K562 (cell line): ENCODE measurements at regions not wholly inside any gene's neighbourhood (a gene's known extent, or its start where the extent isn't known, plus 50 kb on each side); places are given as distances from the start of the nearest gene placed in this dataset.

Experiments used
- ATAC-seq: fragments of 200-7000 bp; cut with Tn5 transposase; 3 replicates; pipeline ENCODE4 v1.9.1; 2020; ENCODE audit warnings: moderate library complexity
- BruUV-seq: library from RNA; stranded (reverse); fragments of 400-500 nt; replicated peaks from 2 replicates; lab custom pipeline; 2021; lab: Mats Ljungman, UMichigan
- CTCF ChIA-PET: fragments of 300-600 bp; formaldehyde crosslinking; extraction: SDS; loops from one replicate; lab custom pipeline; 2021; ENCODE audit warnings: low intra/inter-chr PET ratio; lab: Yijun Ruan, JAX
- POLR2A ChIA-PET: fragments of 300-600, 350-650 bp; sonication (Branson Sonifier 250); formaldehyde crosslinking; extraction: SDS; loops from one replicate; lab custom pipeline; 2021; ENCODE audit warnings: antibody characterized with exemption, inconsistent platforms; lab: Yijun Ruan, JAX
- DNase-seq, 4 experiments: peaks; one replicate each; pipeline versions ENCODE4 v3.0.0 to v3.0.0-alpha.2; 2011 to 2018; ENCODE audit warnings: low spot score in 3 of 4, mixed read lengths in 3 of 4; ENCODE audit errors: extremely low read depth in 1 of 4
- FAIRE-seq: peaks from 2 replicates; lab custom pipeline; 2011; peaks lifted over from hg19 to GRCh38; lab: Jason Lieb, UNC
- H2AFZ ChIP-seq: 2 replicates; pipeline ENCODE4 v1.6.0; 2011; ENCODE audit warnings: low read depth, low read length, control low read depth, inconsistent platforms
- H3K27ac ChIP-seq: fragments of 200-600 bp; 3 replicates; pipeline ENCODE4 v1.8.0; 2011; ENCODE audit warnings: low read depth, mild to moderate bottlenecking, control low read depth, inconsistent platforms, low read length, moderate library complexity, mixed read lengths; ENCODE audit errors: extremely low read depth
- H3K27me3 ChIP-seq, 2 experiments: fragments of 300-600 bp in 1 of 2; 2 replicates in 1 of 2; 3 replicates in 1 of 2; pipeline versions ENCODE4 v1.6.0 to v1.8.0; 2011; ENCODE audit warnings: inconsistent platforms in 2 of 2, low read length in 2 of 2, mild to moderate bottlenecking in 1 of 2, mixed read lengths in 1 of 2, moderate library complexity in 1 of 2; ENCODE audit not compliant: control insufficient read depth in 2 of 2, insufficient read depth in 2 of 2
- H3K36me3 ChIP-seq: fragments of 300-600 bp; 3 replicates; pipeline ENCODE4 v1.8.0; 2011; ENCODE audit warnings: mild to moderate bottlenecking, low read length, inconsistent platforms; ENCODE audit not compliant: control insufficient read depth, insufficient read depth
- H3K4me1 ChIP-seq, 2 experiments: fragments of 200-600 bp in 1 of 2; replicated peaks in 1 of 2; 2 replicates in 1 of 2; 3 replicates in 1 of 2; pipeline versions ENCODE4 v1.5.1 to v1.8.0; 2011; ENCODE audit warnings: inconsistent platforms in 2 of 2, low read length in 2 of 2, mild to moderate bottlenecking in 1 of 2, mixed read lengths in 1 of 2, moderate library complexity in 1 of 2; ENCODE audit not compliant: control insufficient read depth in 2 of 2, insufficient read depth in 2 of 2
- H3K4me2 ChIP-seq: 2 replicates; pipeline ENCODE4 v1.6.1; 2011; ENCODE audit warnings: low read length, control low read depth, inconsistent platforms, mixed read lengths; ENCODE audit not compliant: insufficient read depth
- H3K4me3 ChIP-seq: fragments of 200-600 bp; sonication (generic), shearing (Covaris generic); 2 replicates; pipeline ENCODE4 v1.5.1; 2016; ENCODE audit warnings: control low read depth, inconsistent platforms
- H3K79me2 ChIP-seq: fragments of 200-600 bp; 3 replicates; pipeline ENCODE4 v1.8.0; 2011; ENCODE audit warnings: low read length, inconsistent platforms; ENCODE audit not compliant: control insufficient read depth, insufficient read depth
- H3K9ac ChIP-seq, 2 experiments: 2 replicates each; pipeline versions ENCODE4 v1.6.0 to v1.6.1; 2011; ENCODE audit warnings: low read depth in 2 of 2, low read length in 2 of 2, control low read depth in 1 of 2, inconsistent platforms in 1 of 2, mild to moderate bottlenecking in 1 of 2, mixed read lengths in 1 of 2; ENCODE audit not compliant: insufficient read depth in 1 of 2
- H3K9me1 ChIP-seq: one replicate; pipeline ENCODE4 v1.6.0; 2011; ENCODE audit warnings: inconsistent platforms, mild to moderate bottlenecking, low read length, moderate library complexity; ENCODE audit not compliant: control insufficient read depth, insufficient read depth
- H3K9me3 ChIP-seq: replicated peaks from 2 replicates; pipeline ENCODE4 v1.5.1; 2011; ENCODE audit warnings: low read depth, low read length, inconsistent platforms; ENCODE audit not compliant: control insufficient read depth, insufficient read depth
- H4K20me1 ChIP-seq: replicated peaks from 2 replicates; pipeline ENCODE4 v1.6.1; 2011; ENCODE audit warnings: low read length, inconsistent platforms, mixed read lengths; ENCODE audit not compliant: control insufficient read depth, insufficient read depth
- BACH1 ChIP-seq: fragments of 200-800 bp; sonication (Bioruptor generic); IDR thresholded peaks from 2 replicates; pipeline ENCODE4 v1.6.1; 2016; ENCODE audit warnings: missing genetic modification characterization, missing compliant biosample characterization
- CAMTA2 ChIP-seq: fragments of 250-450 bp; sonication (Bioruptor Pico); conservative IDR thresholded peaks from 2 replicates; pipeline ENCODE4 v1.5.1; 2022
- MCM5 ChIP-seq: fragments of 450-650 bp; IDR thresholded peaks from 2 replicates; pipeline ENCODE4 v1.6.1; 2016; ENCODE audit warnings: low read depth
- SMAD2 ChIP-seq: fragments of 150-350 bp; IDR thresholded peaks from 2 replicates; pipeline ENCODE4 v1.6.1; 2014; ENCODE audit warnings: low read depth, mild to moderate bottlenecking, low read length
- ZFP30 ChIP-seq: fragments of 250-450 bp; sonication (Bioruptor Pico); IDR thresholded peaks from 2 replicates; pipeline ENCODE4 v1.8.0; 2022; ENCODE audit warnings: moderate library complexity, mild to moderate bottlenecking, inconsistent platforms, borderline replicate concordance
- ZNF263 ChIP-seq: sonication (generic); formaldehyde crosslinking; IDR thresholded peaks from 2 replicates; pipeline ENCODE4 v1.8.0; 2022; ENCODE audit warnings: mild to moderate bottlenecking, missing genetic modification reagents, borderline replicate concordance
- WGBS: fragments of 100-300 bp; shearing (Covaris generic); methylation state at CpG from one replicate; pipeline ENCODE4 v1.1.6; 2016; ENCODE audit warnings: low coverage, mixed read lengths; ENCODE audit not compliant: insufficient coverage; ENCODE audit errors: missing lambda C conversion rate; 5-methylcytosine and 5-hydroxymethylcytosine counted together
- in situ Hi-C: fragments of 300-500 bp; cut with MboI; formaldehyde crosslinking; loops from 4 replicates; pipeline ENCODE4 v1.15.0; 2018; ENCODE audit warnings: inconsistent platforms, mixed read lengths
- intact Hi-C: fragments of 100-400 bp; cut with micrococcal nuclease; formaldehyde crosslinking; loops from 2 replicates; pipeline ENCODE4 v1.14.2; 2022
- TF ChIP-seq, protein P1 (sequence below): sonication (generic); formaldehyde crosslinking; IDR thresholded peaks from 2 replicates; pipeline ENCODE4 v1.8.0; 2022; ENCODE audit warnings: missing genetic modification reagents, mild to moderate bottlenecking, moderate library complexity, borderline replicate concordance
- TF ChIP-seq, protein P2 (sequence below): sonication (generic); formaldehyde crosslinking; IDR thresholded peaks from 2 replicates; pipeline ENCODE4 v1.8.1; 2023; ENCODE audit warnings: mild to moderate bottlenecking, missing genetic modification reagents
- TF ChIP-seq, protein P3 (sequence below): fragments of 250-450 bp; sonication (Bioruptor Pico); IDR thresholded peaks from 2 replicates; pipeline ENCODE4 v1.9.0; 2021; ENCODE audit warnings: mild to moderate bottlenecking, inconsistent platforms

GRCh38 chr15:69677403-69677802 lies 224.8 kb downstream of the RPLP1 start:
- no peak overlapping the region for H3K27ac ChIP-seq
- no peaks in the 10 kb centered on the region for H3K9me1 ChIP-seq
- ChIA-PET CTCF (no interaction called here), POLR2A (interaction anchor here (0.5 to 0.7 kb wide), 2 partner anchors 14 to 254 kb away, joined by 3 read pairs; no protein-coding TSS in a partner anchor)
- no peaks in the 10 kb centered on the region for H3K79me2 ChIP-seq
- no peaks in the 10 kb centered on the region; a peak in 2 of 5 replicates for H3K27me3 ChIP-seq
- ATAC-seq (no peak), DNase-seq (no peak), FAIRE-seq (no peak)
- no TSS peak for BruUV-seq
- peaks cover 6% of the 10 kb centered on the region; the same call in 1 of the 2 replicates for H4K20me1 ChIP-seq
- no peak overlapping the region for H3K4me2 ChIP-seq
- 7% methylated on average over 4 of the region's 4 CpGs for WGBS
- no peaks in the 10 kb centered on the region for H3K36me3 ChIP-seq
- no peak overlapping the region for H3K9ac ChIP-seq
- TF ChIP-seq MCM5 = no peak
- TF ChIP-seq CAMTA2 = no peak
- TF ChIP-seq, all 486 proteins: peak for 0
- Histone ChIP-seq H3K4me1 (no peaks in the 10 kb centered on the region), H2AFZ (no peak overlapping the region), H3K4me3 (no peak overlapping the region), H3K9me3 (no peaks in the 10 kb centered on the region; the same call in 1 of the 2 replicates)
- intact Hi-C loops (no loop called here), in situ Hi-C loops (no loop called here)

DNA sequence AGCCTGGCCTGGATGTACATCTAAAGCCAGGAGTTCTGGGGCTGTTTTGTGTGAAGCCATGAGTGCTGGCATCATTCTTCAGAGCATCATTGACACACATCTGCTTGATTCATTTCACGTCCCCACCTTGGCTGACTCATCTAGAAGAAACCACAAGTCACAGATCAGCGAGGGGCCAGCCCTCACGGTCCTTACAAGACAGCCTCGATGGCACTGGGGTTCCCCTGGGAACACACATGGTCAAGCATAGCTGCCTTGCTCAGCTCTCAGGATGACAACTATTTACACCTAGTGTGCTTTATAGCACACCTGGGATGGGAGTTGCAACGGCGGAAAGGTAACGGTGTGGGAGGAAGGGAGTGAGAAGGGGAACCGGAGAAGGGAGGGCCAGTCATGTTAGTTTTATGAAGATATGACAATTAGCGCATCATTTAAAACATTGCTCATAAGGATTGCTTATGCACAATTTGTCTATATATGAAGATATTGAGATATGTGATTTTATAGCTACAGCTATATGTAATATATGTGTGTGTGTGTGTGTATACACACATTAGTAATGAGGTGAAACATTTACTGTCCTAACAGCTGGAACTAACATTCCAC lies 227.1 kb downstream of the RPLP1 start:
- H3K36me3 ChIP-seq = no peaks in the 10 kb centered on the region
- ATAC-seq (no peak), DNase-seq (no peak), FAIRE-seq (no peak)
- H3K27ac ChIP-seq = no peak overlapping the region
- H3K9me3 ChIP-seq = no peaks in the 10 kb centered on the region; the same call in 1 of the 2 replicates
- H3K4me3 ChIP-seq = no peak overlapping the region
- no TSS peak for BruUV-seq
- intact Hi-C loops (no loop called here), in situ Hi-C loops (no loop called here)
- H3K79me2 ChIP-seq = no peaks in the 10 kb centered on the region
- CTCF ChIA-PET = no interaction called here
- H4K20me1 ChIP-seq = peaks cover 6% of the 10 kb centered on the region; the same call in 1 of the 2 replicates
- no peak overlapping the region for H3K9ac ChIP-seq
- no peak overlapping the region for H3K4me2 ChIP-seq
- H2AFZ ChIP-seq = no peak overlapping the region
- no peaks in the 10 kb centered on the region for H3K9me1 ChIP-seq
- H3K4me1 ChIP-seq = no peaks in the 10 kb centered on the region
- WGBS = 0% methylated on average over 9 of the region's 9 CpGs
- POLR2A ChIA-PET = interaction anchor here (0.6 kb wide), 2 partner anchors 64 to 509 kb away, joined by 3 read pairs; no protein-coding TSS in a partner anchor
- no peaks in the 10 kb centered on the region; a peak in 2 of 5 replicates for H3K27me3 ChIP-seq
- TF ChIP-seq, protein P1, sequence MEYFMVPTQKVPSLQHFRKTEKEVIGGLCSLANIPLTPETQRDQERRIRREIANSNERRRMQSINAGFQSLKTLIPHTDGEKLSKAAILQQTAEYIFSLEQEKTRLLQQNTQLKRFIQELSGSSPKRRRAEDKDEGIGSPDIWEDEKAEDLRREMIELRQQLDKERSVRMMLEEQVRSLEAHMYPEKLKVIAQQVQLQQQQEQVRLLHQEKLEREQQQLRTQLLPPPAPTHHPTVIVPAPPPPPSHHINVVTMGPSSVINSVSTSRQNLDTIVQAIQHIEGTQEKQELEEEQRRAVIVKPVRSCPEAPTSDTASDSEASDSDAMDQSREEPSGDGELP = no peak
- TF ChIP-seq ZNF263 (CRISPR knock-in tag) = no peak
- TF ChIP-seq, protein P2, sequence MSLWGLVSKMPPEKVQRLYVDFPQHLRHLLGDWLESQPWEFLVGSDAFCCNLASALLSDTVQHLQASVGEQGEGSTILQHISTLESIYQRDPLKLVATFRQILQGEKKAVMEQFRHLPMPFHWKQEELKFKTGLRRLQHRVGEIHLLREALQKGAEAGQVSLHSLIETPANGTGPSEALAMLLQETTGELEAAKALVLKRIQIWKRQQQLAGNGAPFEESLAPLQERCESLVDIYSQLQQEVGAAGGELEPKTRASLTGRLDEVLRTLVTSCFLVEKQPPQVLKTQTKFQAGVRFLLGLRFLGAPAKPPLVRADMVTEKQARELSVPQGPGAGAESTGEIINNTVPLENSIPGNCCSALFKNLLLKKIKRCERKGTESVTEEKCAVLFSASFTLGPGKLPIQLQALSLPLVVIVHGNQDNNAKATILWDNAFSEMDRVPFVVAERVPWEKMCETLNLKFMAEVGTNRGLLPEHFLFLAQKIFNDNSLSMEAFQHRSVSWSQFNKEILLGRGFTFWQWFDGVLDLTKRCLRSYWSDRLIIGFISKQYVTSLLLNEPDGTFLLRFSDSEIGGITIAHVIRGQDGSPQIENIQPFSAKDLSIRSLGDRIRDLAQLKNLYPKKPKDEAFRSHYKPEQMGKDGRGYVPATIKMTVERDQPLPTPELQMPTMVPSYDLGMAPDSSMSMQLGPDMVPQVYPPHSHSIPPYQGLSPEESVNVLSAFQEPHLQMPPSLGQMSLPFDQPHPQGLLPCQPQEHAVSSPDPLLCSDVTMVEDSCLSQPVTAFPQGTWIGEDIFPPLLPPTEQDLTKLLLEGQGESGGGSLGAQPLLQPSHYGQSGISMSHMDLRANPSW = no peak
- TF ChIP-seq BACH1 (tag) = no peak
- no peak for TF ChIP-seq SMAD2
- no peak for TF ChIP-seq ZFP30
- TF ChIP-seq, protein P3, sequence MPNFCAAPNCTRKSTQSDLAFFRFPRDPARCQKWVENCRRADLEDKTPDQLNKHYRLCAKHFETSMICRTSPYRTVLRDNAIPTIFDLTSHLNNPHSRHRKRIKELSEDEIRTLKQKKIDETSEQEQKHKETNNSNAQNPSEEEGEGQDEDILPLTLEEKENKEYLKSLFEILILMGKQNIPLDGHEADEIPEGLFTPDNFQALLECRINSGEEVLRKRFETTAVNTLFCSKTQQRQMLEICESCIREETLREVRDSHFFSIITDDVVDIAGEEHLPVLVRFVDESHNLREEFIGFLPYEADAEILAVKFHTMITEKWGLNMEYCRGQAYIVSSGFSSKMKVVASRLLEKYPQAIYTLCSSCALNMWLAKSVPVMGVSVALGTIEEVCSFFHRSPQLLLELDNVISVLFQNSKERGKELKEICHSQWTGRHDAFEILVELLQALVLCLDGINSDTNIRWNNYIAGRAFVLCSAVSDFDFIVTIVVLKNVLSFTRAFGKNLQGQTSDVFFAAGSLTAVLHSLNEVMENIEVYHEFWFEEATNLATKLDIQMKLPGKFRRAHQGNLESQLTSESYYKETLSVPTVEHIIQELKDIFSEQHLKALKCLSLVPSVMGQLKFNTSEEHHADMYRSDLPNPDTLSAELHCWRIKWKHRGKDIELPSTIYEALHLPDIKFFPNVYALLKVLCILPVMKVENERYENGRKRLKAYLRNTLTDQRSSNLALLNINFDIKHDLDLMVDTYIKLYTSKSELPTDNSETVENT (CRISPR knock-in tag) = no peak
